AG08395 (cell line): ENCODE measurements at regions not wholly inside any gene's neighbourhood (a gene's known extent, or its start where the extent isn't known, plus 50 kb on each side); places are given as distances from the start of the nearest gene placed in this dataset.

Source experiments
- DNase-seq: peaks from one replicate; pipeline ENCODE4 v3.0.0; 2012; ENCODE audit warnings: mixed read lengths, low spot score

DNA sequence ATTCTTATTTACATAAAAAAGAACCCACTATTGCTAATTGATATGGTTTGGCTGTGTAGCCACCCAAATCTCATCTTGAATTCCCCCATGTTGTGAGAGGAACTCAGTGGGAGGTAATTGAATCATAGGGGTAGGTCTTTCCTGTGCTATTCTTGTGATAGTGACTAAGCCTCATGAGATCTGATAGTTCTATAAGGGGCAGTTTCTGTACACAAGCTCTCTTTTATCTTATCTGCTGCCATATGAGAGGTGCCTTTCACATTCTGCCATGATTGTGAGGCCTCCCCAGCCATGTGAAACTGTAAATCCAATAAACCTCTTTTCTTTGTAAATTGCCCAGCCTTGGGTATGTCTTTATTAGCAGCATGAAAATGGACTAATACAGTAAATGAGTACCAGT lies 58.2 kb upstream of the PRR16 start:
- no peak for DNase-seq

DNA sequence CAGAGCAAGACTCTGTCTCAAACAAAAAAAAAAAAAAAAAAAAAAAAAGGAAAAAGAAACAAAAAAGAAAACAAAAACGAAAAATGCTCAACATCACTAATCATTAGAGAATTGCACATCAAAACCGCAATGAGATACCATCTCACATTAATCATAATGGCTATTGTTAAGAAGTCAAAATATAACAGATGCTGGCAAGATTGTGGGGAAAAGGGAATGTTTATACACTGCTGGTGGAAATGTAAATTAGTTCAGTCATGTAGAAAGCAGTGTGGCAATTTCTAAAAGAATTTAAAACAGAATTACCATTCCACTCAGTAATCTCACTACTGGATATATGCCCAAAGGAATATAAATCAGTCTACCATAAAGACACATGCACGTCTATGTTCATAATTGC lies 50.4 kb upstream of the PRR16 start:
- no peak for DNase-seq
